A549 (cell line): ENCODE measurements at regions not wholly inside any gene's neighbourhood (a gene's known extent, or its start where the extent isn't known, plus 50 kb on each side); places are given as distances from the start of the nearest gene placed in this dataset.

ENCODE experiments used
- CEBPB ChIP-seq, 2 experiments: fragments of >200 bp in 1 of 2; sonication (Bioruptor Twin) in 1 of 2; formaldehyde crosslinking in 1 of 2; IDR thresholded peaks; 2 replicates each; pipeline ENCODE4 v1.6.1; 2012 to 2016
- EHF ChIP-seq: fragments of 250-450 bp; sonication (Bioruptor Pico); IDR thresholded peaks from 2 replicates; pipeline ENCODE4 v1.5.0; 2020; ENCODE audit warnings: mild to moderate bottlenecking
- EHMT2 ChIP-seq: fragments of 200-600 bp; sonication (generic); IDR thresholded peaks from 2 replicates; pipeline ENCODE4 v1.6.1; 2016; ENCODE audit warnings: antibody characterized with exemption, low read depth, mild to moderate bottlenecking, moderate library complexity
- ESRRA ChIP-seq: fragments of 150-350 bp; IDR thresholded peaks from 2 replicates; pipeline ENCODE4 v1.6.1; 2014; ENCODE audit warnings: mild to moderate bottlenecking, low read length, borderline replicate concordance
- MAZ ChIP-seq: fragments of 150-350 bp; IDR thresholded peaks from 2 replicates; pipeline ENCODE4 v1.6.1; 2014; ENCODE audit warnings: antibody characterized with exemption, low read depth, low read length, borderline replicate concordance
- NR3C1 ChIP-seq: fragments of >200 bp; sonication (Bioruptor Twin); formaldehyde crosslinking; IDR thresholded peaks from 3 replicates; pipeline ENCODE4 v1.6.1; 2017
- RCOR1 ChIP-seq: fragments of 150-350 bp; IDR thresholded peaks from 2 replicates; pipeline ENCODE4 v1.6.1; 2014; ENCODE audit warnings: antibody characterized with exemption, low read length, low read depth
- TF ChIP-seq, protein P1 (sequence below): fragments of >200 bp; sonication (Bioruptor Twin); formaldehyde crosslinking; IDR thresholded peaks from 3 replicates; pipeline ENCODE4 v1.5.1; 2016
- TF ChIP-seq, protein P2 (sequence below): IDR thresholded peaks from 2 replicates; pipeline ENCODE4 v1.6.1; 2012

- TF ChIP-seq CEBPB (IDR thresholded peaks at IDR 0.05) (no peak), EHMT2 (no peak), RCOR1 (no peak), EHF (CRISPR knock-in tag) (no peak), MAZ (no peak), NR3C1 (no peak), ESRRA (no peak)
- TF ChIP-seq, protein P1, sequence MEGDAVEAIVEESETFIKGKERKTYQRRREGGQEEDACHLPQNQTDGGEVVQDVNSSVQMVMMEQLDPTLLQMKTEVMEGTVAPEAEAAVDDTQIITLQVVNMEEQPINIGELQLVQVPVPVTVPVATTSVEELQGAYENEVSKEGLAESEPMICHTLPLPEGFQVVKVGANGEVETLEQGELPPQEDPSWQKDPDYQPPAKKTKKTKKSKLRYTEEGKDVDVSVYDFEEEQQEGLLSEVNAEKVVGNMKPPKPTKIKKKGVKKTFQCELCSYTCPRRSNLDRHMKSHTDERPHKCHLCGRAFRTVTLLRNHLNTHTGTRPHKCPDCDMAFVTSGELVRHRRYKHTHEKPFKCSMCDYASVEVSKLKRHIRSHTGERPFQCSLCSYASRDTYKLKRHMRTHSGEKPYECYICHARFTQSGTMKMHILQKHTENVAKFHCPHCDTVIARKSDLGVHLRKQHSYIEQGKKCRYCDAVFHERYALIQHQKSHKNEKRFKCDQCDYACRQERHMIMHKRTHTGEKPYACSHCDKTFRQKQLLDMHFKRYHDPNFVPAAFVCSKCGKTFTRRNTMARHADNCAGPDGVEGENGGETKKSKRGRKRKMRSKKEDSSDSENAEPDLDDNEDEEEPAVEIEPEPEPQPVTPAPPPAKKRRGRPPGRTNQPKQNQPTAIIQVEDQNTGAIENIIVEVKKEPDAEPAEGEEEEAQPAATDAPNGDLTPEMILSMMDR, result no peak
- TF ChIP-seq, protein P2, sequence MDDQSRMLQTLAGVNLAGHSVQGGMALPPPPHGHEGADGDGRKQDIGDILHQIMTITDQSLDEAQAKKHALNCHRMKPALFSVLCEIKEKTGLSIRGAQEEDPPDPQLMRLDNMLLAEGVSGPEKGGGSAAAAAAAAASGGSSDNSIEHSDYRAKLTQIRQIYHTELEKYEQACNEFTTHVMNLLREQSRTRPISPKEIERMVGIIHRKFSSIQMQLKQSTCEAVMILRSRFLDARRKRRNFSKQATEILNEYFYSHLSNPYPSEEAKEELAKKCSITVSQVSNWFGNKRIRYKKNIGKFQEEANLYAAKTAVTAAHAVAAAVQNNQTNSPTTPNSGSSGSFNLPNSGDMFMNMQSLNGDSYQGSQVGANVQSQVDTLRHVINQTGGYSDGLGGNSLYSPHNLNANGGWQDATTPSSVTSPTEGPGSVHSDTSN, result no peak
Measured at GRCh38 chr7:142647749-142648148, 101.5 kb upstream of the PRSS1 start.
